ENCODE measurements at regions not wholly inside any gene's neighbourhood (a gene's known extent, or its start where the extent isn't known, plus 50 kb on each side); places are given as distances from the start of the nearest gene placed in this dataset.
A peak's percentile ranks its signal among the peaks of the same experiment; 100 is the strongest.

DNA sequence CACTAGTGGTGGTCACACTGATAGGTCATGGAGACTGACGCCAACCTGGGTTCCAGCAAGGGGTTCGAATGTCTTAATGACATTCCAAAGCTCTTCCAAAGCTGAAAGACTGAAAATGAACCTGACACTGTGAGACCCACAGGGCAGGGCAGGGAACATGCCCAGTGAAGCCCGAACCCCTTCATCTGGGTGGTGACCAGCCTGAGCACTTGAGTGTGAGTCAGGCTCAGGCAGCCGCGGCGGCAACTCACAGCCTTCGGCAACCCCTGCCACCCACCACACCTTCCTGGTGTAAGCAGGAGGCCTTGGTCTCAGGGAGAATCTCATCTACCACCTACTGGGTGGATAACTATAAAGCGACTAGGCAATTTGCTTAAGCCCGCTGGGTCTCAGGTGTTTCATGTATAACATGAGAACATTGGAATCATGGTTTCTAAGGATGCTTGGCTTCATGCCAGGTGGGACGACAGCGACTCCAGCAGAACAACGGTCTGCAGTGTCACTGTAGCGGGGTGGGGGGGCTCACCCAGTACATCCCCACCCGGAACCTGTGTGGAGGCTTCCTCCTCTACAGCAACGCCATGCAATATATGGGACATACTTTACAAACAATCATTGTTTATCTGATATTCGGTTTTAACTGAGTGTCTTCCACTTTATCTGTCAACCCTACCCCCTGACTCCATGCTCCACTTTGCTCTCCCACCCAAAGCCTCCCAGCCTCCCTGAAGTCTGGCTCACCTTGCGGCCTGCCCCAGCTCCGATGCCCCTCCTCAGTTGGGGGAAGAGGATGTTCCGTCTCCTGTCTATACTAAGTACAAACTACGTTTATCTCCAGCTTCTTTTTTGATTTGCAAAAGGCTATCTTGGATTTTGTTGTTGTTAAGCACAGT, 125.0 kb upstream of the MEF2A start:
- DNase-seq (ENCODE audit: low spot score): no peak

DNA sequence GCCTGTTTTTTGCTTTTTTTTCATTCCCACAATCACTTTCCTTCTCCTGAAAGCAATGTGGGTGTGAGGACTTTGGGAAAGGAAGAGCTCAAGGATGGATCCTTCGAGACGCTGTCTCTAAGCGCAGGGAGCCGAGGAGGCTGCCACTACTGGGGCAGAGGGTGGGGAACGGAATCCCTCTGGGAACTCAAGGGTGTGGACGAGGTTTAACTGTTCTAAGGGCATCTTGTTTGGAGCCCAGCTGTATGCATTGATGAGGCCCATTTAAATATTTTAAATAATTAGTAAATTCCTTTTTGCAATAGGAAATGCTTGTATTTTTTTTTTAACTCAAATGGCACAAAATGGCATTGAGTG, 124.4 kb upstream of the MEF2A start:
- DNase-seq (ENCODE audit: low spot score): no peak

DNA sequence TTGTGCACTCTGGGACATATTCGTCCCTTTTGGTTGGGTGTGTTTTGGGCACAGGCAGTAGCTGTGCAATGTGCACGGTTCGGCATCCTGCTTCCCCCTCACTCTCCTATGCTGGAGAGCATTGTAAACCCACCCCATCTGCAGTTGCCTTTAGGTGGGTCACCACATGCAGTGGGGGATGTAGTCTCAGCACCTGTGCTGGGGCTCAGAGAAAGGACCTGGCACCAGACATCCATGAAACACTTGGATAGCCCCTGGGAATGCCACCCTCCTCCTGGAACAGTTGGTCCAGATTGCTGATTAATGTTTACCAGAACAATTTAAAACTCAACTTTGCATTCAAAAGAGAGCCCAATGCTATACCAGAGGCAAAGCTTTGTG, 123.9 kb upstream of the MEF2A start:
- no peak for DNase-seq (ENCODE audit: low spot score)

DNA sequence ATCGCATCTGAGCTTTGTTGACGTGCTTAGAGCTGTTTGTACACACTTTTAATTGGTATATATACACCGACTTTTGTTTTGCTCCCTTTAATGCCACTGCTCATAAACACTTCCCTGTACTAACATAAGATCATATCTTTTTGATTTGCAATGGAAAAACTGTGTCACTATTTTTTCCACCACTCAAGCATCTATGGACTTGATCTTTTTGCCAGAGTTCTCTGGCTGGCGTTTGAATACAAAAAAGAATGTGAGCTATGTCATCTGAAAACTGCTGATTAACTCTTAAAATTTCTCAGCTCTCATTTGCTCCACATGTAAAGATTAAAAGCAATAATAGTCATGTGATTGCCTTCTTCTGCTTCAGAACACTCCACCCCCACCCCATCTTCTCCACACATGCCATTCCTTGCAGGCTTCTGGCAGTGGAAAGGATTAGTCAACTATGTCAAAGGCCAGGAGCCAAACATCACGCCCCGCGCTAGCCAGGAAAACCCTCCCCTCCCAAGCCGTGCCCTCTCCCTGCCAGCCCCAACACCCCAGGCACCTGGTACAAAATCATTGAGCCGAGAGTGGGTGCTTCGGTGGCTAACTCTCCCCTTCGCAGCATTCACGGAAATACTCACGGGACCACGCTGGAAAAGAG, 123.4 kb upstream of the MEF2A start:
- peak; percentile 61 for DNase-seq (ENCODE audit: low spot score)

GRCh38 chr15:99443056-99443756, 122.6 kb upstream of the MEF2A start:
- no peak for DNase-seq (ENCODE audit: low spot score)

DNA sequence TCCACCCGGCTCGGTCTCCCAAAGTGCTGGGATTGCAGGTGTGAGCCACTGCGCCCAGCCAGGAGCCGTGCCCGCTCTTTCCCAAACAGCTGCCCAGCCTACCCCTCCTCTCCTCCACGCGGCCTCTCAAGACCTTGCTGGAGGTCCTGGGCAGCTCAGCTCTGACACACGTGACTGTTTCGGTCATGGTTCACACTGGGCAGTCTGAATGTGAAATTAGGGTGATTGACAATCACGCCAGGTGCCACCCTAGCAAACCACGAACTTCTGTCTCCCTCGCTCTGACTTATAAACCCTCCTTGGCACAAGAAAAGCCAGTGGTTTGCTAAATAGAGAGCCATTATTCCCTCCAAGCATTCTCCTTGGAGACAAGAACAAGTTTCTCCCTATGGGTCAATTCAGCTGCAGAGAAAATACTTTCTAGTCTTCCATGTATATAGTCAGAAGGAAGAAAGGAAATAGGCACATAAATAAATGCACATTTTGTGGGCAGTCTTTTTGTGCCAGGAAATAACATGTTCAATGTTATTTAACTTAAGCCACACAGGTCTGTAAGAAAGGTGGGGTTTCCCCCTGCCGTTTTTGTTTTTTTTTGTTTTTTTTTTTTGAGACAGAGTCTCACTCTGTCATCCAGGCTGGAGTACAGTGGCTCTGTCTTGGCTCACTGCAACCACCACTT, 121.9 kb upstream of the MEF2A start:
- no peak for DNase-seq (ENCODE audit: low spot score)

GRCh38 chr15:99445272-99445850, 120.4 kb upstream of the MEF2A start:
- no peak for DNase-seq (ENCODE audit: low spot score)

- DNase-seq (ENCODE audit: low spot score): no peak
These were observed 119.0 kb upstream of the MEF2A start for GRCh38 chr15:99446565-99447496.

DNA sequence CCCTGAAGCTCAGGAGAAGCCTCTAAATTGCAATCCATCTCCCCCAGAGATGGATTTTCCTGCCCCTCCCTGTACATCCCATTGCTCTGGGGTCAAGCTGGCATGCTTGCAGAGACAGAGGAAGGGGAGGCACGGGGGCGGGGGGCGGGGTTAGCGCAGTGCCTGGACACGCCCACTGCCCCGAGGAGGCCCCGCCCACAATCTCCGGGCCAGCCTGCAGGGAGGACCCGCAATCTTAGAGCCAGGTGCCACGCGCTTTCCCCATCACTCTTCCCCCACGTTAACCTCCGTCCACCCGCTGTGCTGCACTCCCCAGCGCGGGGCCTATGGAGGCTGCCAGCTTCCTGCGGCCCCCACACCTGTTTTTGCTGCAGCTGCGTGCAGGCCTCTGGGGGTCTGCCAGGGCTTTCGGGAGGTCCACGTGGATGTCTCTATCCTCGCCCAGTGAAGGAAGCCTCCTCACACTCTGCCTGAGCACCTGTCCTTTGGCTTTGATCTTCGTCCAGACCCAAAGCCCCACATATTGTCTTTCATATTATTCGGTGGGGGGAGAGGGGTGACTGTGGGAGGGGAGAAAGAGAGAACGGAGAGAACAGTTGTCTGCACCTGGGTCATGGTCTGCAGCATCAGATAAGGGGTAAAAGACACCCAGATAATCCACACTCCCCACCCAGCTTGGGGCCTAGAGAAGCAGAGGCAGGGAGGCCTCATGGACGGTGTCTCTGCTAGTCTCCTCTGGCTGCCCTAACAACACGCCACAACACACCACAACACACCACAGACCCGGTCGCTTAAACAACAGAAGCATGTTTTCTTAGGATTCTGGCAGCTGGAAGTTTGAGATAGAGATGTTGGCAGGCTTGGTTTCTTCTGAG, 118.0 kb upstream of the MEF2A start:
- no peak for DNase-seq (ENCODE audit: low spot score)

- DNase-seq (ENCODE audit: low spot score): no peak
These were observed 116.3 kb upstream of the MEF2A start for GRCh38 chr15:99449514-99449913.

GRCh38 chr15:99450896-99451358, 114.9 kb upstream of the MEF2A start:
- no peak for DNase-seq (ENCODE audit: low spot score)

DNA sequence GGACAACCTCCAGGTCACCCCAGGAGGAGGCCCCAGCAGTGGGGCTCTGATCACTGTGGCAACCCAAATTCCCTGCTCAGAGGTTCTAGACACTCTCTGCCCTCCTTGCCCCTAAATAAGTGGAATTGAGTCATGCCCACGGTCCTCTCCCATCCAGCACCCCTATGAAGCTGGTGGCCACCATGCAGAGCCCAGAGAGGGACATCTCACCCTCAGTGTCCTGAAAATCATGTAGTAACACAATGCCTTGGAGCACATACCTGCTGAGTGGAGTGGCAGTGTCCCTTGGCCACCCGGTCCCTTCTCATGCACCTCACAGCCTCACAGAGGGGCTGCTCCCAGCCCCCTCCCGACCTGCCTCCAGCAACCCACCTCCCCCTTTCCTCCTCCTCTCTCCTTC, 114.3 kb upstream of the MEF2A start:
- DNase-seq (ENCODE audit: low spot score): no peak

DNA sequence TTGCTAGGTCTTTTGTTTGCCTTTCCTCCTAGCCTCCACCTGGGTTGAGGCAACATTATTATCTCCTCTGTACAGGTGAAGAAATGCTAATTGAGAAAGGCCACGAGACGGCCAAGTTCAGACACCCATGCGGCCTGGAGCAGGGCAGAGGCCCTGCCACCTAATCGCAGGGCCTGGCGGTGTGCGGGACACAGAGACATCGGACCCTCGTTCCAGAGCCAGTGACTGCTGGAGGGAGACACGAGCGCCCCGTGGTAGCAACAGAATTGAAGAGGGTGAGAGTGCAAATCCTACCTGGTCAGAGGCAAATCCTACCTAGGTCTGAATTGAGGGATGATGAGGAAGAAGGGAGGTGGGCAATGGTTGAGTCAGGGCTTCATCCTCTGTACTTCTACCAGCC, 113.8 kb upstream of the MEF2A start:
- no peak for DNase-seq (ENCODE audit: low spot score)

DNA sequence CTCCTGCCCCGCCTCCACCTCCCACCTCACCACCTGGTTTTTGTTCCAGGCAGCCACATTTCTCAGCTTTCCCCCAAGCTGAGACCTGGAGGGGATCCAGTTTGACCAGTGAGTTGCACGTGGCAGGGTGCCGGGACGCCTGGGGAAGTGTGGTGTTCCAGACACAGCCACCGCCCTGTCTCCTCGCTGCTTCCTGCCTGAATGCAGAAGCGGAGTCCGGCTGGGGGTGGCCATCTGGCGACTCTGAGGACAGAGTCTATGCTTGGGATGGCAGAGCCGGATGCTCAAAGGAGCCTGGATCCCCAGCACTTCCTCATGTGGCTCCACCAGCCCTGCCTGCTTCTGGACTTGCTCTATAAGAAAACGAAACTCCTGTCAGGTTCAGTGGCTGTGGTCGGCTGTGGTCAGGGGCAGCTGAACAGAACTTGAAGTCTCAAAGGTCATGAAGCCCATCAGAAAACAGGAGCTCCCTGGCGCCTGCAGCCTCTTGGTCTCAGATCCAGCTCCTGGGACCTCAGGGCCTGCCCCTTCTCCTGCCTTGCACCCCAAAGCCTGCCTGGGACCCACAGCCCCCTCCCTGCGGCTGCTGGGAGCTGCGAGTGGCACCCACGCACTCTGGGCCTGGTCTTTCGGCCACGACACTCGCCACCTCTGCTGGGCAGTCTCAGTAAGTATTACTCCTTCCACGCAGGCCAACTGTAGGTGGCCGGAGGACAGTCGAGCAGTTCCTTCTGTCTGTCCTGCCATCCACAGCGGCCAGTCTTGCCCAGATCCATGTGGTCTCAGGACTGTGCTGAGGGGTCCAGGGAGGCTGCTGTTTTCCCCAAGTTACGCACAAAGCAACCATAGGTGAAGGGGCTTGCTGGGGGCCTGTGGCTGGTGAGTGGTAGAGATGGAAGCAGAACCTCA, 112.8 kb upstream of the MEF2A start:
- DNase-seq (ENCODE audit: low spot score): peak; percentile 59

DNA sequence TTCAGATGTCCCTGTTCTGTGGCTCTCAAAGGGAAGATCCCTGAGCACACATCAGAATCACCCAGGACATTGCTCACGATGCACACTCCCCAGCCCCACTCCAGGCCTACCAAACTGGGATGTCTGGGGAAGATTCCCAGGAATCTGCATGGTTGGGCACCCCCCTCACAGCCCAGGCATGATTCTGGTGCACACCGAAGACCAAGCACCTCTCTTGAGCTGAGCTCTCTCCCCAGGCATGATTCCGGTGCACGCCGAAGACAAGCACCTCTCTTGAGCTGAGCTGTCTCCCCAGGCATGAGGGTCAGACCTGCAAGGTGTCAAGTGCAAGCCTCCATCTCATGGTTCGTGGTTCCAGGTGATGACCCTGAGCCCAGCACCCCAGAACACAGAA, 112.2 kb upstream of the MEF2A start:
- no peak for DNase-seq (ENCODE audit: low spot score)

DNA sequence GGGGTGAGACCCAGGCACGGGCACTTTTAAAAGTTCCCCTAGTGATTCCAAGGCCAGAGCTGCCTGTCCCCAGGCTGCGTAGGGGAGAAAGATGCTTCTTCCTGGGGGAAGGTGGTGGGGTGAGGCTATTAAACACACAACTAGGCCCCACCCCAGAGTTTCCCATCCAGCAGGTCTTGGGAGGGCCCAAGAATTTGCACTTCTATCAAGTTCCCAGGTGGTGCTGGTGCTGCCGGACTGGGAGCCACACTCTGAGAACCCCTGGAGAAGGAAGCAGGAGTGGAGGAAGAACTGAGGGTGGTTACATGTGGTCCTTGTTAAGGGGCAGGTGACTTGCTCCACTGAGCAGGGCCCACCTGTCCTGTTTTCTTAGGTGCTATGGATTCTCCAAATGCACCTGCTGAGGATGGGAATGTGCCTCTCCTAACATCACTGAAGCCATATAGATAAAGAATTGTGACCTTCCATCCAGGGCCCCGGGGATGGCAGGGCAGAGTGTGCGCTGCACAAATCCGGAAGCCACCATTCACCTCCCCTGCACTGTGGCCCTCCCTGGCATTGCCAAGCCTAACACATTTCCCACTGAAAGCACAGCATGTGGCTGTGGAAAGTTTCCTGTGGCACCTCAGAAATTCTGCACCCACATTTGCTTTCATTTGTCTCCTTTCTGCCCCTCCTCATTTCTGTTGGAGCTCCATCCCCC, 111.5 kb upstream of the MEF2A start:
- no peak for DNase-seq (ENCODE audit: low spot score)

DNA sequence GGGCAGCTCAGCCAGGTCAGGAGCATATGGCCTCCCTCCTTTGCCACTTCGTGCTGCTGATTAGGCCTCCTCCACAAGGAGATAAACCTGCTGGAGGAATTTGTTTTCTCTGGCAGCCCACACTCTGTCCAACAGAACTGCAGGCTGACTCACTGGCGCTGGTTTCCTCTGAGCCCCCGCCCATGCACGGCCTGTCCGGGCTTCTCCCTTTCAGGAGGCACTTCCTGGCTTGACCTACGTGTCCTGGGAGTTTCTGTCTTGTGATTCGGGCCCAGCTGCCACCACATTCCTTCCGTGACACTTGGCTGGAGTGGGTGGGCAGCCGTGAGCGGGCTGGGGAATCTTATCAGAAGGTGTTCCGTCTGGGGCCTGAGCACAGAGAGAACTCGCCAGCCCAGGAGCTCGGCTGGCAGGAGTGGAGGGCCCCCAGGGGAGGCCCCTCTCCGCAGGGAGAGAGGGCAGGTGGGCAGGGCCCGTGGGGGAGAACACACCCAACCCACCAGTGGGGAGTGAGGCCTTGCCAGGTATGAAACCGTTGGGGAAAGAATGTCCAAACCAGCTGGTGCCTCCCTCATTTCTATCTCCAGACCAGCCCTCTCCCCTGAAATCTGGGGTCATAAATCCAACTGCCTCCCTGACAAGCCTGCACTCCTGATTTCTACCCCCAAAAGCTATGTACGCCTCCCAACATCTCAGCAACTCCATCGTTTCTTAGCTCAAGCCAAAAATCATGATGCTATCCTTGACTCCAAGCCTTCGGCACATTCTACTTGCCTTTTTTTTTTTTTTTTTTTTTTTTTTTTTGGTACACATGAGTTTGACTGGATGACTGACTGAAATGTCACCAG, 110.6 kb upstream of the MEF2A start:
- peak; percentile 96 for DNase-seq (ENCODE audit: low spot score)
